ENCODE measurements at regions not wholly inside any gene's neighbourhood (a gene's known extent, or its start where the extent isn't known, plus 50 kb on each side); places are given as distances from the start of the nearest gene placed in this dataset.

- DNase-seq: no peak
Measured at GRCh38 chr17:51563961-51564360, 303.6 kb downstream of the UTP18 start.

- peak; percentile 60 for DNase-seq
Measured at GRCh38 chr17:51572115-51572514, 311.8 kb downstream of the UTP18 start.
